HG03066 (cell line): ENCODE measurements at regions not wholly inside any gene's neighbourhood (a gene's known extent, or its start where the extent isn't known, plus 50 kb on each side); places are given as distances from the start of the nearest gene placed in this dataset.

ENCODE experiments used
- ATAC-seq: cut with Tn5 transposase; IDR thresholded peaks from one replicate; pipeline ENCODE4 v1.9.1; 2021; ENCODE audit warnings: low read depth; ENCODE audit not compliant: unreplicated experiment

GRCh38 chr4:28966982-28967381 is 1753.2 kb upstream of the PCDH7 start:
- no peak for ATAC-seq

- ATAC-seq: no peak
Measured at GRCh38 chr4:28973587-28974350, 1746.4 kb upstream of the PCDH7 start.

- no peak for ATAC-seq
Measured at GRCh38 chr4:28976369-28976768, 1743.8 kb upstream of the PCDH7 start.

GRCh38 chr4:29002151-29002550 is 1718.0 kb upstream of the PCDH7 start:
- ATAC-seq: no peak

- no peak for ATAC-seq
Measured at GRCh38 chr4:29005838-29006237, 1714.3 kb upstream of the PCDH7 start.

GRCh38 chr4:29009908-29010307 is 1710.3 kb upstream of the PCDH7 start:
- no peak for ATAC-seq

GRCh38 chr4:29013341-29013740 is 1706.8 kb upstream of the PCDH7 start:
- no peak for ATAC-seq

GRCh38 chr4:29014555-29014954 is 1705.6 kb upstream of the PCDH7 start:
- no peak for ATAC-seq

- no peak for ATAC-seq
Measured at GRCh38 chr4:29033703-29034102, 1686.5 kb upstream of the PCDH7 start.

GRCh38 chr4:29037501-29037900 is 1682.7 kb upstream of the PCDH7 start:
- no peak for ATAC-seq

GRCh38 chr4:29043411-29043810 is 1676.8 kb upstream of the PCDH7 start:
- no peak for ATAC-seq

- ATAC-seq: no peak
Measured at GRCh38 chr4:29046186-29046585, 1674.0 kb upstream of the PCDH7 start.

GRCh38 chr4:29046781-29047180 is 1673.4 kb upstream of the PCDH7 start:
- no peak for ATAC-seq

- no peak for ATAC-seq
Measured at GRCh38 chr4:29047341-29048041, 1672.7 kb upstream of the PCDH7 start.

GRCh38 chr4:29051381-29051965 is 1668.7 kb upstream of the PCDH7 start:
- ATAC-seq: no peak

GRCh38 chr4:29052266-29052665 is 1667.9 kb upstream of the PCDH7 start:
- no peak for ATAC-seq

GRCh38 chr4:29058531-29058930 is 1661.6 kb upstream of the PCDH7 start:
- no peak for ATAC-seq

- no peak for ATAC-seq
Measured at GRCh38 chr4:29066861-29067260, 1653.3 kb upstream of the PCDH7 start.

GRCh38 chr4:29073571-29073970 is 1646.6 kb upstream of the PCDH7 start:
- no peak for ATAC-seq

- no peak for ATAC-seq
Measured at GRCh38 chr4:29075366-29075765, 1644.8 kb upstream of the PCDH7 start.

- ATAC-seq: no peak
Measured at GRCh38 chr4:29079260-29079659, 1640.9 kb upstream of the PCDH7 start.
